ENCODE measurements at regions not wholly inside any gene's neighbourhood (a gene's known extent, or its start where the extent isn't known, plus 50 kb on each side); places are given as distances from the start of the nearest gene placed in this dataset.

GRCh38 chr18:29217124-29217915 lies 1040.4 kb upstream of the CDH2 start:
- no peak for TF ChIP-seq CTCF (IDR thresholded peaks at IDR 0.05; ENCODE audit: control insufficient read depth, insufficient read depth, low read depth, low read length, missing control alignments)
- no peak for DNase-seq (ENCODE audit: low read depth)

GRCh38 chr18:29198834-29199233 lies 1021.9 kb upstream of the CDH2 start:
- TF ChIP-seq CTCF (IDR thresholded peaks at IDR 0.05; ENCODE audit: control insufficient read depth, insufficient read depth, low read depth, low read length, missing control alignments) = no peak
- DNase-seq (ENCODE audit: low read depth) = no peak
- no peak overlapping the region for H3K4me3 ChIP-seq (ENCODE audit: control insufficient read depth, low read depth, low read length)

More at GRCh38 chr18:29217124-29217915, 1040.4 kb upstream of the CDH2 start:
- no peak overlapping the region for H3K4me3 ChIP-seq (ENCODE audit: control insufficient read depth, low read depth, low read length)

- no peak for DNase-seq (ENCODE audit: low read depth)
- no peak overlapping the region for H3K4me3 ChIP-seq (ENCODE audit: control insufficient read depth, low read depth, low read length)
- no peak for TF ChIP-seq CTCF (IDR thresholded peaks at IDR 0.05; ENCODE audit: control insufficient read depth, insufficient read depth, low read depth, low read length, missing control alignments)
Measured at GRCh38 chr18:29196307-29196706, 1019.4 kb upstream of the CDH2 start.

- no peak for DNase-seq (ENCODE audit: low read depth)
- peak; percentile 62 for TF ChIP-seq CTCF (IDR thresholded peaks at IDR 0.05; ENCODE audit: control insufficient read depth, insufficient read depth, low read depth, low read length, missing control alignments)
Measured at GRCh38 chr18:29191263-29191662, 1014.3 kb upstream of the CDH2 start.

GRCh38 chr18:29188760-29189159 lies 1011.8 kb upstream of the CDH2 start:
- DNase-seq (ENCODE audit: low read depth) = no peak
- no peak overlapping the region for H3K4me3 ChIP-seq (ENCODE audit: control insufficient read depth, low read depth, low read length)
- TF ChIP-seq CTCF (IDR thresholded peaks at IDR 0.05; ENCODE audit: control insufficient read depth, insufficient read depth, low read depth, low read length, missing control alignments) = no peak

More at GRCh38 chr18:29191263-29191662, 1014.3 kb upstream of the CDH2 start:
- no peak overlapping the region for H3K4me3 ChIP-seq (ENCODE audit: control insufficient read depth, low read depth, low read length)

GRCh38 chr18:29185801-29186200 lies 1008.9 kb upstream of the CDH2 start:
- no peak for TF ChIP-seq CTCF (IDR thresholded peaks at IDR 0.05; ENCODE audit: control insufficient read depth, insufficient read depth, low read depth, low read length, missing control alignments)

More at GRCh38 chr18:29185801-29186200, 1008.9 kb upstream of the CDH2 start:
- H3K4me3 ChIP-seq (ENCODE audit: control insufficient read depth, low read depth, low read length) = no peak overlapping the region
- no peak for DNase-seq (ENCODE audit: low read depth)
